HG03095 (cell line): ENCODE measurements at regions not wholly inside any gene's neighbourhood (a gene's known extent, or its start where the extent isn't known, plus 50 kb on each side); places are given as distances from the start of the nearest gene placed in this dataset.

Source experiments
- ATAC-seq: cut with Tn5 transposase; IDR thresholded peaks from one replicate; pipeline ENCODE4 v1.9.1; 2021; ENCODE audit warnings: moderate library complexity; ENCODE audit not compliant: unreplicated experiment

- peak; percentile 30 for ATAC-seq
Observed at GRCh38 chr2:30339071-30339470, 107.7 kb downstream of the LBH start.

- ATAC-seq = no peak
Observed at GRCh38 chr2:30341500-30342267, 105.4 kb upstream of the LCLAT1 start.

GRCh38 chr2:30346471-30347169 is 100.4 kb upstream of the LCLAT1 start:
- no peak for ATAC-seq

GRCh38 chr2:30348825-30349224 is 98.2 kb upstream of the LCLAT1 start:
- no peak for ATAC-seq

- no peak for ATAC-seq
Observed at GRCh38 chr2:30349691-30350090, 97.4 kb upstream of the LCLAT1 start.

GRCh38 chr2:30351116-30351515 is 95.9 kb upstream of the LCLAT1 start:
- no peak for ATAC-seq

- no peak for ATAC-seq
Observed at GRCh38 chr2:30351949-30352348, 95.1 kb upstream of the LCLAT1 start.

GRCh38 chr2:30354150-30354549 is 92.9 kb upstream of the LCLAT1 start:
- ATAC-seq = no peak

- no peak for ATAC-seq
Observed at GRCh38 chr2:30354621-30355020, 92.4 kb upstream of the LCLAT1 start.

GRCh38 chr2:30355306-30355705 is 91.7 kb upstream of the LCLAT1 start:
- no peak for ATAC-seq

- ATAC-seq = no peak
Observed at GRCh38 chr2:30356071-30356470, 91.0 kb upstream of the LCLAT1 start.

- ATAC-seq = no peak
Observed at GRCh38 chr2:30356776-30357175, 90.3 kb upstream of the LCLAT1 start.

- no peak for ATAC-seq
Observed at GRCh38 chr2:30358351-30358750, 88.7 kb upstream of the LCLAT1 start.

GRCh38 chr2:30358842-30359241 is 88.2 kb upstream of the LCLAT1 start:
- no peak for ATAC-seq

GRCh38 chr2:30359644-30360167 is 87.3 kb upstream of the LCLAT1 start:
- no peak for ATAC-seq

- no peak for ATAC-seq
Observed at GRCh38 chr2:30361751-30362394, 85.2 kb upstream of the LCLAT1 start.

GRCh38 chr2:30362468-30363081 is 84.5 kb upstream of the LCLAT1 start:
- no peak for ATAC-seq

GRCh38 chr2:30363406-30363805 is 83.6 kb upstream of the LCLAT1 start:
- ATAC-seq = no peak

GRCh38 chr2:30365201-30365600 is 81.8 kb upstream of the LCLAT1 start:
- no peak for ATAC-seq

GRCh38 chr2:30366199-30366691 is 80.8 kb upstream of the LCLAT1 start:
- ATAC-seq = no peak
